ENCODE measurements at regions not wholly inside any gene's neighbourhood (a gene's known extent, or its start where the extent isn't known, plus 50 kb on each side); places are given as distances from the start of the nearest gene placed in this dataset.

DNA sequence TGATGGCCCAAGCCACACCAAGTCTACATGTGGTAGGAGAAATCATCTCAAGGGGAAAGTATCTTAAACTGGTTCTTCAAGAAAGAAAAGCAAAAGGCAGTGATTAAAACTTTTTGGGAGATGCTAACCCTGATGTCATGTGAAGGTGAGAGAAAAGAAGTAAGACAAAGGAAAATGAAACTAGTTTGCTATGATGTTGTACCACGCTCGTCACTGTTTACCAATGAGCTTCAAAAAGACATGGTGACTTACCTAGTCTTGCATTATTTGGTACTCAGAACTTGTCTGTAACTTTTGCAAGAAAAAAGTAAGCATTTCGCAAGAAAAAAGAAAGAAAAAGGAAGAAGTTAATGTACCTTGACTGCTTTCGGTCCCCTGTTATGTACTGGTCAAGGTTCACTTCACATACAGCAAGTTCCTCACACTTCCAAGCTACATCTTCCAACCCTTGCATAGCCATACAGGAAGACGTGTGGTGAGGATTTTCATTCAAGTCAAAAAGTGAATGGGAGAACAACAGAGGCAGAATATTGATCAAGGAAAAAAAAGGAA, 739.3 kb downstream of the NR2F1-AS1 start:
- no peaks in the 10 kb centered on the region for H3K9me3 ChIP-seq (ENCODE audit: insufficient read depth, low read depth, low read length)
- no peak overlapping the region for H3K4me3 ChIP-seq (ENCODE audit: low read length, poor library complexity, severe bottlenecking)
- no peak for TF ChIP-seq EZH2phosphoT487 (IDR thresholded peaks at IDR 0.05; ENCODE audit: borderline replicate concordance)
- TF ChIP-seq, protein P1, sequence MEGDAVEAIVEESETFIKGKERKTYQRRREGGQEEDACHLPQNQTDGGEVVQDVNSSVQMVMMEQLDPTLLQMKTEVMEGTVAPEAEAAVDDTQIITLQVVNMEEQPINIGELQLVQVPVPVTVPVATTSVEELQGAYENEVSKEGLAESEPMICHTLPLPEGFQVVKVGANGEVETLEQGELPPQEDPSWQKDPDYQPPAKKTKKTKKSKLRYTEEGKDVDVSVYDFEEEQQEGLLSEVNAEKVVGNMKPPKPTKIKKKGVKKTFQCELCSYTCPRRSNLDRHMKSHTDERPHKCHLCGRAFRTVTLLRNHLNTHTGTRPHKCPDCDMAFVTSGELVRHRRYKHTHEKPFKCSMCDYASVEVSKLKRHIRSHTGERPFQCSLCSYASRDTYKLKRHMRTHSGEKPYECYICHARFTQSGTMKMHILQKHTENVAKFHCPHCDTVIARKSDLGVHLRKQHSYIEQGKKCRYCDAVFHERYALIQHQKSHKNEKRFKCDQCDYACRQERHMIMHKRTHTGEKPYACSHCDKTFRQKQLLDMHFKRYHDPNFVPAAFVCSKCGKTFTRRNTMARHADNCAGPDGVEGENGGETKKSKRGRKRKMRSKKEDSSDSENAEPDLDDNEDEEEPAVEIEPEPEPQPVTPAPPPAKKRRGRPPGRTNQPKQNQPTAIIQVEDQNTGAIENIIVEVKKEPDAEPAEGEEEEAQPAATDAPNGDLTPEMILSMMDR (conservative IDR thresholded peaks at IDR 0.05; ENCODE audit: low read length), result no peak
- H3K36me3 ChIP-seq (ENCODE audit: insufficient read depth, low read length), result no peaks in the 10 kb centered on the region
- H3K79me2 ChIP-seq (ENCODE audit: insufficient read depth, low read length), result no peaks in the 10 kb centered on the region
- no peak overlapping the region for H3K4me2 ChIP-seq (ENCODE audit: low read depth, low read length, poor library complexity, severe bottlenecking)
- no peaks in the 10 kb centered on the region for H3K9me2 ChIP-seq (replicated peaks; ENCODE audit: low read depth, low read length)
- H3K4me1 ChIP-seq (ENCODE audit: insufficient read depth, low read length, poor library complexity, severe bottlenecking), result no peaks in the 10 kb centered on the region
- no peaks in the 10 kb centered on the region for H3K27me3 ChIP-seq (ENCODE audit: insufficient read depth, low read length, poor library complexity, severe bottlenecking)
- no peaks in the 10 kb centered on the region for H3F3A ChIP-seq (ENCODE audit: low read depth)
- no peak overlapping the region for H2AFZ ChIP-seq (ENCODE audit: low read length)
- no peak overlapping the region for H3K9ac ChIP-seq (ENCODE audit: low read depth, low read length, poor library complexity, severe bottlenecking)
- H4K20me1 ChIP-seq (ENCODE audit: insufficient read depth, low read length, poor library complexity, severe bottlenecking), result no peaks in the 10 kb centered on the region

DNA sequence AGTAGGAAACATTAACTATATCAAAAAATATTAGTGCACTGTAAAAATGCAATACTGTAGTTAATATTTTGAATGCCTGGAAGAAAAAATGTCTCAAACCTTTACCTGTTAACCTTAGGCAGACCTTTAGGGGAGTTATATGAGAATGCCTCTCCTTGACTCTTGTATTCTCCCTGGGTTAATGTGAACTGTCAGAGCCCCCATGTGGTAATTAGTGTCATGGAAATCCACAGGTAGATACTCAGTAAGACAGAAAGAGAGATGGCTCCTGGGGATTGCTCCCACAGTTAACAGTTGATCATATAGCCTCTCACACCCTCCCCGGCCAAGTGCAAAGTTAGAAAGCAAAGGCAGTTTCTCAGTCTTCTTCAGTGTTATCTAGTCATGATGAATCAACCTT, 742.8 kb downstream of the NR2F1-AS1 start:
- Histone ChIP-seq H3K27me3 (ENCODE audit: insufficient read depth, low read length, poor library complexity, severe bottlenecking) (no peaks in the 10 kb centered on the region), H3K79me2 (ENCODE audit: insufficient read depth, low read length) (no peaks in the 10 kb centered on the region), H3K4me2 (ENCODE audit: low read depth, low read length, poor library complexity, severe bottlenecking) (no peak overlapping the region), H3K4me3 (ENCODE audit: low read length, poor library complexity, severe bottlenecking) (no peak overlapping the region), H3F3A (ENCODE audit: low read depth) (no peaks in the 10 kb centered on the region), H3K36me3 (ENCODE audit: insufficient read depth, low read length) (no peaks in the 10 kb centered on the region), H3K4me1 (ENCODE audit: insufficient read depth, low read length, poor library complexity, severe bottlenecking) (no peaks in the 10 kb centered on the region), H3K9ac (ENCODE audit: low read depth, low read length, poor library complexity, severe bottlenecking) (no peak overlapping the region), H2AFZ (ENCODE audit: low read length) (no peak overlapping the region), H4K20me1 (ENCODE audit: insufficient read depth, low read length, poor library complexity, severe bottlenecking) (no peaks in the 10 kb centered on the region), H3K9me2 (replicated peaks; ENCODE audit: low read depth, low read length) (no peaks in the 10 kb centered on the region), H3K9me3 (ENCODE audit: insufficient read depth, low read depth, low read length) (no peaks in the 10 kb centered on the region)
- TF ChIP-seq EZH2phosphoT487 (IDR thresholded peaks at IDR 0.05; ENCODE audit: borderline replicate concordance), result no peak
- TF ChIP-seq, protein P1 (conservative IDR thresholded peaks at IDR 0.05; ENCODE audit: low read length), result no peak

DNA sequence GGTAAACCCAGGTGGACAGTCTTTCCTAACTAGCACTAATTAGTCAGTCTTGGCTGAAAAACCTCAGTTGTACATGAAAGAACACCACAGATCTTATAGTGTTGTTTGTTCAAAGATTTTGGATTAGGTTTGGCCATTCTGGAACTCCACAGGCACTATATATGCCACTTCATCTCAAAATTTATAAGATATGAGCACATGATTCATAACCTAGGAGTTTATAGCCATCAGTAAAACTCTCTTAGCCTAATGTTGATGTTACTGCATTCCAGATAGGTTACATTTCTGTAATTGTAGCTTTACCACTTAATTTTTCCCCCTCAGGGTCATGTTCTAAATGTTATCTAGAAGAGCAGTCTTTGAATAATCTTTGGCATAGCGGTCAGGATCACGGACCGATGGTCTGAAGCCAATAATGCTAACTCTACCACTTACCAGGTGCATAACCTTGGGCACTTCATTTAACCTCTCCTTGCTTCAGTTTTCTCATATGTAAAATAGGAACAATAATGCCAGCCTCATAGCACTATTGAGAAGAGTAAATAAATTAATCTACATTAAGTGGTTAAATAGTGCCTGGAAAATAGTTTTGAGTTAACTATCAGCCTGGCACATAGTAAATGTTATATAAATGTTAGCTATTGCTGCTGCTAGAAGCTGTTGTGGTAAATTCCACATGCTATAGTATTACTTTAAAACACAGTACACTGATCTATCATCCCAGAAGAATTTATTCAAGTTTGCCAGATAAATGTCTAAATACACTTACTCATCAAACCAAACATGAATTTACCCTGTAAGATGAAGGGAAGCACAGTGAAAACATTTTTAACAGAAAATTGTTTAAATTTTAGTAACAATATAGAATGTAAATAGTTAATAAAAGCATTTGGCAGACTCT, 743.9 kb downstream of the NR2F1-AS1 start:
- Histone ChIP-seq H3K4me3 (ENCODE audit: low read length, poor library complexity, severe bottlenecking) (no peak overlapping the region), H3K27me3 (ENCODE audit: insufficient read depth, low read length, poor library complexity, severe bottlenecking) (no peaks in the 10 kb centered on the region), H4K20me1 (ENCODE audit: insufficient read depth, low read length, poor library complexity, severe bottlenecking) (no peaks in the 10 kb centered on the region), H3K9ac (ENCODE audit: low read depth, low read length, poor library complexity, severe bottlenecking) (no peak overlapping the region), H3K36me3 (ENCODE audit: insufficient read depth, low read length) (no peaks in the 10 kb centered on the region), H3F3A (ENCODE audit: low read depth) (no peaks in the 10 kb centered on the region), H3K4me1 (ENCODE audit: insufficient read depth, low read length, poor library complexity, severe bottlenecking) (no peaks in the 10 kb centered on the region), H3K9me3 (ENCODE audit: insufficient read depth, low read depth, low read length) (no peaks in the 10 kb centered on the region), H3K4me2 (ENCODE audit: low read depth, low read length, poor library complexity, severe bottlenecking) (no peak overlapping the region), H2AFZ (ENCODE audit: low read length) (no peak overlapping the region), H3K79me2 (ENCODE audit: insufficient read depth, low read length) (no peaks in the 10 kb centered on the region), H3K9me2 (replicated peaks; ENCODE audit: low read depth, low read length) (no peaks in the 10 kb centered on the region)
- no peak for TF ChIP-seq EZH2phosphoT487 (IDR thresholded peaks at IDR 0.05; ENCODE audit: borderline replicate concordance)
- TF ChIP-seq, protein P1 (conservative IDR thresholded peaks at IDR 0.05; ENCODE audit: low read length), result no peak

All from Loucy (cell line).